ENCODE measurements at regions not wholly inside any gene's neighbourhood (a gene's known extent, or its start where the extent isn't known, plus 50 kb on each side); places are given as distances from the start of the nearest gene placed in this dataset.
"Not testable (repeated sequence)": the region's sequence is repeated elsewhere in the genome, so short reads cannot be mapped to it uniquely, and the experiment has no call there.

DNA sequence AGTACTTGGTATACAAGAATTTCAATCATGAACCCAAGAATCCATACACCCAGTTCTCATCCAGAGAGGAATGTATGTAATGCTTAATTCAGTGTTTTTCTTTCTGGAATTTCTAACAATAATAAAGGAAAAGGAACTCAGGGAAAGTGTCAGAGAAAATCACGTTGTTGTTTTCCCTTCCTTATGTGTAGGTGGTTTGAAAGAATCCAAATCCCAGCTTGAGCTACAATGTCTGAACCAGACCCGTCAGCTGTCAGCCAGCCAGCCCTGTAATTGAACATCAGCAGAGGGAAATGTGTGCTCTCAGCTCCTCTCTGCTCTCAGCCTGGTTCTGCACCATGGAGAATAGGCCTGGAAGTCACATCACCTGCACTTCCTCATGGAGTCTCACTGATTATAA, 126.5 kb downstream of the TMEM30B start:
- no peak for DNase-seq

GRCh38 chr14:61153914-61154545, 127.1 kb downstream of the TMEM30B start:
- DNase-seq: no peak

DNA sequence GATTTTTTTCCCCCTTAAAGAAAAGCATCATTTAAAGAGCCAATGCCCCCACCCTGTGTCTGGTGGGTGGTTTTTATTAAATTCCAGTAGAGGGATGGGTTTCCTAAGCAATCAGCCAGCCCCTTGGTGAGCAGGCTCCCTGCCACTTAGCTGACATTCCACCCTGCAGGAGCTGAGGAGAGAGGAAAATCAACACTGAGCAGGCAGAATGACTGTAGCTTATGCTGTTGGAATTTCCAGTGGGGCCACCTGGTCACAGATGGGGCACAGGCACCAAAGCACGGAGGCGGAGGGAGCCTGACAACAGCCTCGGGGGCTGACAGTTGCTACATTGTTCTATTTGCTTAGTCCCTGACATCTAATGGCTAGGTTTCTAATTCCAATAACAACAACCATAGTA, 127.7 kb downstream of the TMEM30B start:
- no peak for DNase-seq

GRCh38 chr14:61152851-61153364, 128.2 kb downstream of the TMEM30B start:
- DNase-seq: no peak

DNA sequence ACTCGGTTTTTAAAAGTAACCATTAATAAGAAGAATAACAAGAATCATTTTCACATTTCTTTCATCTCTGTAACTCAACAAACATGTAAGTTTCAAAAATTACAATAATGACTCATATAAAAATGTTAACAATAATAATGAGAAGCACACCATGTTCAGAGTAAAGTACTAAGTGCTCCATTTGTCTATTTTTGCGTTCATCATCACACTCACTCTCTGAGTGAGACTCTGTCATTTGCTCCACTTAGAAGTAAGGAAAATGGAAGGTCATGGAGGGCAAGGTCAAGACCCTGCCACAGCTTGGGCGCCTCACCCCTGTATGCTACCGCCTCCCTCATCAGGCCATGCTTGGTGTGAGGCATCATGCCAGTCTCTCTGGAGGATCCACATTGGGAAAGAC, 129.9 kb downstream of the TMEM30B start:
- no peak for DNase-seq

DNA sequence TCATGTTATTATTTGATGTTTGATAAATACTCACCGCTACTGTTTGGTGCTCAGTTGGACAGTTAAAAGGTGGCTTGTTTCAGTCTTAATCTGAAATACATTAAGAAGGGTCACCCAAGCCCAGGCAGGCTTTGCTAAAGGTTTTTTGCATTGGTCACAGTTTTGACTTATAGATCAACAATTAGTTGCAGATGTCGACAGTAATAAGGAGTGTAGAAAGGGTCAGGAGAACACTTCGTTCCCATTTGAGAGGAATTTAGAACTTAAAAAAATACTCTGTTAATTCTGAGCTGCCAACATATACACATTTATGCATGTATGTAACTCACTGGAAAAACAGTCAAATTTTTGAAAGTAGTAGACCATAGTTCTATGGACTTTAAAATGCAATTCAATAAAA, 130.3 kb downstream of the TMEM30B start:
- DNase-seq: no peak

GRCh38 chr14:61149896-61150295, 131.2 kb downstream of the TMEM30B start:
- no peak for DNase-seq

DNA sequence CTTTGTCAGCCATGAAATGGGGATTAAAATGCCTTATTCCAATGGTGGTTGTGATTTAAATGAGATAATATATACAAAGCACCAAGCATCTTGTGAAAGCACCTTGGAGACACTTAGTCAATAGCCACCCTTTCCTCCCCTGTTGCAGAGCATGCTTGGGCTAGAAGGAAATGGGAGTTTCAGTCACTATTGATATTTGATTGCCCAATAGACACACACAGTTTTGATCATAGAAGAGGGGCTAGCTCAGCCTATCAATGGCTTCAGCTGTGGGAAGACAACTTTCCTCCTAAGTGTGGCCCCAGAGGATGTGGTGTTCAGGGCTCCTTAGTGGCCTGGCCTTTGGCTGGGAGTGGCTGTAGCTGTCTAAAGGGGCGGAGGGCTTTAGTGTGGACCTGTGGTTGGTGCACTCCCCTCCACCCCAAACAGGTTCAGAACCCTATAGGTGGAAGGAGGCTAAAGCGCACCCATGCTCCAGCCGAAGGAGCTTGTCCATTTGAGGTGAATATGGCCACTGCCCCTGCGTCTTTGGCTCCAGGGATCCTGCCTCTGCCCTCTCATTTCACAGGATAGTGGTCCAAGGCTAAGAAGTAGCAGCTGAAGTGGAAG, 132.3 kb downstream of the TMEM30B start:
- DNase-seq: no peak

DNA sequence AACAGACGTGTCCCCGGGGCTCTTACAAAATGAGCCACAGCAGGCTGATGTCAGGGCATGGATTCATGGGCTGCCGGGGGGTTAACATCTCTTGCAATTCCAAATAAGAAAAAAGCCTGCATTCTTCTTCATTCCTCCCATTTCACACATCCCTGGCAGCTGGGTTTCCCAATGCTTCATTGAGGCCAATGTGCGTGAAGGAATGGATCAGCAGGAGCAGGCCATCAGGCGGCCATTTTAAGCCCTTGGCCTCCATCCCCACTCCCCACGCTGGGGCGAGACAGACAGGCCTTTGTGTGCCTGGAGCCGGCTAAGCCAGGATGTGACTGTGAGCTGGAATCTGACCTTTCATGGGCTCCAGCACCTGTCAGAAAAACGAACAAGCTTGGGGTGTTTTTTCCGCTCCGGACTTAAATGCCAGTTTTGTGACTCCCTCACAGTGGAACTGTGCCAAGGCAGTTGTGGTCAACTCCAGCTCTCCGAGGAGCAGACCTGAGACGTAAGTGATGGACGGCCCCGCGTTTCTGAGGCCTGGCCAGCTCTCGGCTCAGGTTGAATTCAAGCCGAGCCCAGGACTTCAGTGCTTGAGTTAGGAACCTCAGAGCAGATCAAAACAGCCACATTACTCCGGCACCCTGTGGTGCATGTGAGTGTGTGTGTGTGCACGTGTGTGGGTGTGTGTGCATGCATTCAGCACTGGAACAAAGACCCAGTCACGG, 133.1 kb downstream of the TMEM30B start:
- DNase-seq: no peak

DNA sequence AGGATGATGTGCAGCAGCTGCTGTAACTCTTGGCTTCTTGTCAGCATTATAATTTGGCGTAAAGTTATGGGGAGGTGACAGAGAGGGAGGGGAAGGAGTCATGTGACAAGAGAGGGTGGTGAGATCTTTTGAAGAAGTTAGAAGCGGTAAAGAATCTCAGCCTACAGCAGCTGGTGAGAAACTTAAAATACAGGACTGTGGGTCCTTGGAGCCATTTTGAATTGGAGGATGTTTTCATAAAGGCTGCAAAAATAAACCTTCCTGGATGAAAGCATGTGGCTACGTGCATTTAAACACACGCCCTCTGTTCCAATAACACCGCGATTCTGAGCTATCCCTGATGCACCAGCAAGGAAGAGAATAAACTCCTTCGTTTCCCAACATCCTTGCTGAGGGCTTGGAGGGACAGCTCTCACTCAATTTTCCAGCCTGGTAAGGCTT, 133.7 kb downstream of the TMEM30B start:
- no peak for DNase-seq

GRCh38 chr14:61146899-61147298, 134.2 kb downstream of the TMEM30B start:
- DNase-seq: no peak

DNA sequence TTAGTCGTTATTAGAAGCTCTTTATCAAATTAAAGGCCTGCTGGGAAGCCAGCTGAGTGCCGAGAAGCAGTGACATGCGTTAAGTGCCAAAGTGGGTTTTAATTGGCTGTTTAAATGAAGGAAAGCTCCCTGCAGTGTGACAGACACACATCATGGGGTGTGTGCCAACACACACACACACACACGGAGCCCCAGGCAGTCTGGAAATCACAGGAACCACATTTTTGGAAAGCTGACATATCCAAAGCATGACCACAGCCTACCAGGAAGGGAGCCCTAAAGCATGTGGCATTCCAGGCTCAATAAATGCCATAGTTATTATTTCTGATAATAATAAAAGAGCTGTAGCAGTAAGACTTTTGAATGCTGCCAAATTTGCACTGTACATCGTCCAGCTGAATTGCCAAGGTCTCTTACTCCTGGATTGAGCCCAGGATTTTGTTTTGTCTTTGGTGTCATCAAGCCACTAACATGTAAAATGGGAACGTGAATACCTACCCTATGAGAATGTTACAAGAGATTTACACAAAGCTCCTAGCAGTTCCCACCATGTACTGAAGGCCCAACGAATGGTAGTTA, 135.1 kb downstream of the TMEM30B start:
- DNase-seq: no peak

- no peak for DNase-seq
Observed at GRCh38 chr14:61145034-61145902, 135.9 kb downstream of the TMEM30B start.

GRCh38 chr14:61144117-61145033, 136.8 kb downstream of the TMEM30B start:
- DNase-seq: not testable (repeated sequence)

GRCh38 chr14:61140872-61141271, 140.3 kb downstream of the TMEM30B start:
- peak; percentile 96 for DNase-seq

DNA sequence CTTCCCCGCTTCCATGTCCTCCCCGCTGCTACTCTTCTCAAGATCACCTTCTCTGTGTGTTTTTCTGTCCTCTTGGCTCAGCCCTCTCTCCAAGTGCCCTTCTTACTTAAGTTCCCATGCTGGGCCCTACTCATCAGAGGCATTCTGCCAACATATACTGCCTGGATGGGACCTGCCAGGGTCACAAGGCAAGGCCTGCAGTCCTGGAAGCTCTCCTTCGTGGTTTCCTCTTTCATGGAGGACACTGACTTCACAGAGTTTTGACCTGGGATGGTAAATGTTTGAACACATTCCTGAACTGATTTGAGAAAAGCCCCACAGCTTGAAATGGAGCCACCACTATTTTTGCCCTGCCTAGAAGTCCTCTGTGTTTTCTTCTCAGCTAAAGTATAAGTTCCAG, 140.9 kb downstream of the TMEM30B start:
- DNase-seq: no peak

- no peak for DNase-seq
Observed at GRCh38 chr14:61139006-61139599, 142.0 kb downstream of the TMEM30B start.

DNA sequence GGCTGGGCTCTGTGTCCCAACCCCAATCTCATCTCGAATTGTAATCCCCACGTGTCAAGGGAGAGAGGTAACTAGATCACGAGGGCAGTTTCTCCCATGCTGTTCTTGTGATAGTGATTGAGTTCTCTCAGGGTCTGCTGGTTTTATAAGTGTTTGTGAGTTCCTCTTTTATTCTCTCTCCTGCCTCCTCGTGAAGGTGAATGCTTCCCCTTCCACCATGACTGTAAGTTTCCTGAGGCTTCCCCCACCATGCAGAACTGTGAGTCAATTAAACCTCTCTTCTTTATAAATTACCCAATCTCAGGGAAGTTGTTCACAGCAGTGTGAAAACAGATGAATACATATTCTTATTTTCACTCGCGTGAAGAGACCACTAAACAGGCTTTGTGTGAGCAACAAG, 148.2 kb downstream of the TMEM30B start:
- no peak for DNase-seq

DNA sequence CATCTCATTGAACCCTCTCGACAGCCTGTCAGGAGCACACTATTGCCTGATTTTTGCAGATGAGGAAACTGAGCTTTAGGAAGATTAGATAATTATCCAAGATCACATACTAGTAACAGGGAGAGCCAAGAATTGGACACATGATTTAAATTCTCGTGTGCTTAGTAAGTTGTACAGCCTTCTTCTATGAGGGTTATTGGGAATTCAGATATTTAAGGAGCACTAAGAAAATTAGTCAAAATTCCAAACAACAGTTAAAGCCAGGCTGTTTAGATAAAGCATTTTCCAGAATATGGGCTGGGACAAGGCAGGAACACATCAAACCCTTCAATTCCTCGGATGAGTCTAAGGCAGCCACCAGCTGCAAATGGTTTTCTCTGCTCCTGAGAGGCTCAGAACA, 148.8 kb downstream of the TMEM30B start:
- no peak for DNase-seq

- DNase-seq: peak; percentile 89
Observed at GRCh38 chr14:61130512-61131260, 149.6 kb downstream of the SLC38A6 start.
